Right cardiac atrium (tissue), 5 donors: ENCODE measurements at regions not wholly inside any gene's neighbourhood (a gene's known extent, or its start where the extent isn't known, plus 50 kb on each side); places are given as distances from the start of the nearest gene placed in this dataset.

ENCODE experiments used
- ATAC-seq, 2 donors: fragments of 200-7000 bp; cut with Tn5 transposase; one replicate each; pipeline versions ENCODE4 v1.8.0 to v1.9.1; 2020; ENCODE audit warnings: moderate library complexity in 2 of 2, mild to moderate bottlenecking in 1 of 2
- DNase-seq, 3 donors: peaks; one replicate each; pipeline ENCODE4 v3.0.0-alpha.2; 2020
- H3K27ac ChIP-seq: one replicate; pipeline ENCODE4 v1.5.1; 2013; ENCODE audit warnings: mild to moderate bottlenecking, low read length, control low read depth, moderate library complexity
- H3K27me3 ChIP-seq: one replicate; pipeline ENCODE4 v1.6.1; 2013; ENCODE audit not compliant: control insufficient read depth, insufficient read depth
- H3K4me1 ChIP-seq: one replicate; pipeline ENCODE4 v1.6.1; 2013; ENCODE audit warnings: low read length; ENCODE audit not compliant: control insufficient read depth, insufficient read depth
- H3K4me3 ChIP-seq: one replicate; pipeline ENCODE4 v1.5.1; 2013; ENCODE audit warnings: low read length, control low read depth
- H3K9me3 ChIP-seq: one replicate; pipeline ENCODE4 v1.6.1; 2013; ENCODE audit warnings: low read length; ENCODE audit not compliant: control insufficient read depth
- WGBS: extraction: QIAGEN DNeasy Blood & Tissue Kit; methylation state at CpG from one replicate; pipeline ENCODE4 v1.1.7; 2013; 5-methylcytosine and 5-hydroxymethylcytosine counted together
- intact Hi-C, 4 donors: fragments of 100-400 bp; cut with DNase I; formaldehyde crosslinking; loops; one replicate each; pipeline versions ENCODE4 v1.11.0 to v1.14.0; 2022 to 2023
- donor health status: healthy with polysubstance abuse.
- donor health status: DM: no; HTN: yes; CAD: no.
- donor health status: DM: no; HTN: no; CAD: no.
- donor health status: DM: no; HTN: yes; CAD: no; lungs with severe emphysema.
- donor health status: DM: yes; HTN: yes; CAD: no.

GRCh38 chr5:125257997-125258396 lies 511.6 kb upstream of the ZNF608 start:
- no peak overlapping the region for H3K4me3 ChIP-seq
- no peaks in the 10 kb centered on the region for H3K4me1 ChIP-seq
- intact Hi-C loops, result no loop called here
- no peak overlapping the region for H3K27ac ChIP-seq
- H3K27me3 ChIP-seq, result no peaks in the 10 kb centered on the region
- ATAC-seq (no peak), DNase-seq (no peak)
- no peaks in the 10 kb centered on the region for H3K9me3 ChIP-seq

GRCh38 chr5:125258615-125259014 lies 512.2 kb upstream of the ZNF608 start:
- no peaks in the 10 kb centered on the region for H3K4me1 ChIP-seq
- WGBS, result 45% methylated on average over 2 of the region's 2 CpGs
- H3K27me3 ChIP-seq, result no peaks in the 10 kb centered on the region
- no peak for DNase-seq
- no peaks in the 10 kb centered on the region for H3K9me3 ChIP-seq
- intact Hi-C loops, result no loop called here
- no peak for ATAC-seq
- no peak overlapping the region for H3K27ac ChIP-seq
- no peak overlapping the region for H3K4me3 ChIP-seq

GRCh38 chr5:125261505-125262250 lies 515.2 kb upstream of the ZNF608 start:
- Histone ChIP-seq H3K4me1 (no peaks in the 10 kb centered on the region), H3K27ac (no peak overlapping the region), H3K4me3 (no peak overlapping the region), H3K27me3 (no peaks in the 10 kb centered on the region), H3K9me3 (no peaks in the 10 kb centered on the region)
- intact Hi-C loops, result no loop called here
- 87% methylated on average over 2 of the region's 2 CpGs for WGBS
- DNase-seq (no peak), ATAC-seq (no peak)

- intact Hi-C loops, result no loop called here
- DNase-seq (no peak), ATAC-seq (no peak)
- H3K27me3 ChIP-seq, result no peaks in the 10 kb centered on the region
- H3K9me3 ChIP-seq, result no peaks in the 10 kb centered on the region
- 77% methylated on average over 4 of the region's 4 CpGs for WGBS
- H3K27ac ChIP-seq, result no peak overlapping the region
- H3K4me3 ChIP-seq, result no peak overlapping the region
- no peaks in the 10 kb centered on the region for H3K4me1 ChIP-seq
Observed at GRCh38 chr5:125262782-125263181, 516.3 kb upstream of the ZNF608 start.

GRCh38 chr5:125263356-125263755 lies 516.9 kb upstream of the ZNF608 start:
- H3K27ac ChIP-seq, result no peak overlapping the region
- 34% methylated on average over 1 of the region's 1 CpG for WGBS
- no peaks in the 10 kb centered on the region for H3K4me1 ChIP-seq
- no peaks in the 10 kb centered on the region for H3K9me3 ChIP-seq
- no peaks in the 10 kb centered on the region for H3K27me3 ChIP-seq
- intact Hi-C loops, result no loop called here
- DNase-seq (no peak), ATAC-seq (no peak)
- no peak overlapping the region for H3K4me3 ChIP-seq

GRCh38 chr5:125266106-125266505 lies 519.7 kb upstream of the ZNF608 start:
- DNase-seq, result no peak
- Histone ChIP-seq H3K27me3 (no peaks in the 10 kb centered on the region), H3K4me1 (no peaks in the 10 kb centered on the region), H3K9me3 (no peaks in the 10 kb centered on the region), H3K27ac (no peak overlapping the region), H3K4me3 (no peak overlapping the region)
- intact Hi-C loops, result no loop called here
- ATAC-seq, result no peak
- WGBS, result 71% methylated on average over 2 of the region's 2 CpGs

- H3K27ac ChIP-seq, result no peak overlapping the region
- no peaks in the 10 kb centered on the region for H3K9me3 ChIP-seq
- 89% methylated on average over 6 of the region's 6 CpGs for WGBS
- DNase-seq, result no peak
- intact Hi-C loops, result no loop called here
- H3K4me3 ChIP-seq, result no peak overlapping the region
- H3K4me1 ChIP-seq, result no peaks in the 10 kb centered on the region
- H3K27me3 ChIP-seq, result no peaks in the 10 kb centered on the region
- ATAC-seq, result no peak
Observed at GRCh38 chr5:125267636-125268248, 521.3 kb upstream of the ZNF608 start.

- H3K4me1 ChIP-seq, result no peaks in the 10 kb centered on the region
- H3K27ac ChIP-seq, result no peak overlapping the region
- no peaks in the 10 kb centered on the region for H3K27me3 ChIP-seq
- no peak for ATAC-seq
- intact Hi-C loops, result no loop called here
- no peak for DNase-seq
- no peak overlapping the region for H3K4me3 ChIP-seq
- H3K9me3 ChIP-seq, result no peaks in the 10 kb centered on the region
- 90% methylated on average over 4 of the region's 4 CpGs for WGBS
Observed at GRCh38 chr5:125269926-125270325, 523.5 kb upstream of the ZNF608 start.

GRCh38 chr5:125272357-125272756 lies 525.9 kb upstream of the ZNF608 start:
- intact Hi-C loops, result no loop called here
- ATAC-seq, result no peak
- H3K4me3 ChIP-seq, result no peak overlapping the region
- no peaks in the 10 kb centered on the region for H3K4me1 ChIP-seq
- DNase-seq, result no peak
- 88% methylated on average over 4 of the region's 4 CpGs for WGBS
- H3K9me3 ChIP-seq, result no peaks in the 10 kb centered on the region
- H3K27me3 ChIP-seq, result no peaks in the 10 kb centered on the region
- H3K27ac ChIP-seq, result no peak overlapping the region

GRCh38 chr5:125274211-125274610 lies 527.8 kb upstream of the ZNF608 start:
- no peak overlapping the region for H3K27ac ChIP-seq
- DNase-seq (no peak), ATAC-seq (no peak)
- intact Hi-C loops, result no loop called here
- no peaks in the 10 kb centered on the region for H3K9me3 ChIP-seq
- H3K4me1 ChIP-seq, result no peaks in the 10 kb centered on the region
- no peak overlapping the region for H3K4me3 ChIP-seq
- no peaks in the 10 kb centered on the region for H3K27me3 ChIP-seq
- WGBS, result 60% methylated on average over 1 of the region's 1 CpG

GRCh38 chr5:125274938-125275724 lies 528.7 kb upstream of the ZNF608 start:
- peak; percentile 62 to 78 for ATAC-seq
- WGBS, result 29% methylated on average over 1 of the region's 1 CpG
- intact Hi-C loops, result no loop called here
- Histone ChIP-seq H3K27ac (no peak overlapping the region), H3K9me3 (no peaks in the 10 kb centered on the region), H3K4me1 (no peaks in the 10 kb centered on the region), H3K27me3 (no peaks in the 10 kb centered on the region), H3K4me3 (no peak overlapping the region)
- no peak for DNase-seq
